ENCODE measurements at regions not wholly inside any gene's neighbourhood (a gene's known extent, or its start where the extent isn't known, plus 50 kb on each side); places are given as distances from the start of the nearest gene placed in this dataset.

DNA sequence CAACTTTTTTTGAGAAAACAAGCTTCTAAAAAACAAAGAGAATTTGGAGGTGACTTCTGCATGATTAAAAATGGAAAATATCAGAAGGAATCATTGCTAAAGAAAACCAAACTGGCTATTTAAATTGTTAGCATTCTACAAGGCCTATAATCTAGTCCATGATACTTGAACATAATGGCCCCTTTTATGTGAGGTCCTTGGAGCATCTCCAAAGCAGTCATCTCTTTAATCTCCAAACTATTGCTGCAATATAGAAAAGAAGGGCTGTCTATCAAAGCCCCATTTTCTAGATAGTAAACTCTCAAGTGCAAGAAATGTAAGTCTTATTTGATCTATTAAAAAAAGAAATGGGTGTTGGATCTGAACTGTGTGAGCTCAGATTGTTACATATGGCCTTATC is 615.1 kb downstream of the CENPC start:
- TF ChIP-seq CTCF (IDR thresholded peaks at IDR 0.05): no peak

DNA sequence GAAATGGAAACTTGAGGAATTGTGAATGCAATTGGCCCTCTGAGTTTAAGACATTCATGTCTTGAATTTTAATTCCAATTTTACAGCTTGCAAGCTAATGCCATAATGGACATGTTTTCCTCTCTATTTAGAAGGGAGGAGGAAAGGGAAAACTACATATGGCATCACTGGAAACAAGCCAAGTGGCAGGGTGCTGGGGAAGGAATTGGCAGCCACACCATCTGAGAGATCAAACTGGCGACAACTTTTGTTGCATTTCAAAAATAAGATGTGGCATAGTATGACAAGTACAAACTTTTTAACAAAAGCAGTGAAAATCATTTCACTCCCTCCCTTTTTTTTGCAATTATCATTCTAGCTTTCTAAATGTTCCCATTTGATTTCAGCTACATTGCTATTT is 615.6 kb downstream of the CENPC start:
- TF ChIP-seq CTCF (IDR thresholded peaks at IDR 0.05): no peak

DNA sequence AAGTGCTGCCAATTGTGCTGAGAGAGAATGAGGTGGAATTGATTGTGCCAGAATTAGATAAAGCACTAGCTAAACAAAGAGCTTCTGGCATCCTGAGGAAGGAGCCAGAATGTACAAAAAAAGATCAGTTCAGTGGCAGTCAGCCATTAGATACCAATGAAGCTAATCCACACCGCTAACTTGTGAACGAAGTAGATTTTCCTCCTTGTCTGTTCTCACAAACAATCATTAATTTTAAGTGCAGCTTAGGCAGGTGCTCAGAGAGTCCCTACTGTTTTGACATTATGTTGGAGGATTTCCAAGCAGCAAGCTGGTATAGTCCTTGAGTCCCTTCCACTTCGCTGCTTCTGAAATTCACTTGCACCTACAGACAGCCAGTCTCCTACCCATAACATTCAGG is 617.4 kb downstream of the CENPC start:
- no peak for TF ChIP-seq CTCF (IDR thresholded peaks at IDR 0.05)

- TF ChIP-seq CTCF (IDR thresholded peaks at IDR 0.05): no peak
Measured at GRCh38 chr4:66926687-66927086, 618.6 kb downstream of the CENPC start.

GRCh38 chr4:66923081-66923865 is 622.0 kb downstream of the CENPC start:
- TF ChIP-seq CTCF (IDR thresholded peaks at IDR 0.05): no peak

DNA sequence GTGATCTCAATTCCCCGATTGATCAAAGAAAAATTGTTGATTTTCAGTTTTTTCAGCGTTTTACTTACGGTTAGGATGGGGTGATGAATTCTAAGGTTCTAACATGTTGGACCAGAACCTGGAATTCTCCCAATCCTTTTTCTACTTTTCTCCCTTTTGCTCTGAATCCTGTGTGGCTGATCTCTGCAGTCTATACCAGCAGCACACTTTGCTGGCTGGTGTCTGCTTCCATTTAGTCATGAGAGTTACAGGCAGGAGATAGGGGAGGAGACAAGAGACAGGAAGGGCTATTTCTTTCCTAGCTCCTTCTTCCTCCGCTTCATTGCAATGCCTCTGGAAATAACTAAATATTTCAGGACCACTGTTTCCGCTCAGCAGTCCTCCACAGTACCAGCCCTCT is 623.9 kb downstream of the CENPC start:
- TF ChIP-seq CTCF (IDR thresholded peaks at IDR 0.05): no peak

DNA sequence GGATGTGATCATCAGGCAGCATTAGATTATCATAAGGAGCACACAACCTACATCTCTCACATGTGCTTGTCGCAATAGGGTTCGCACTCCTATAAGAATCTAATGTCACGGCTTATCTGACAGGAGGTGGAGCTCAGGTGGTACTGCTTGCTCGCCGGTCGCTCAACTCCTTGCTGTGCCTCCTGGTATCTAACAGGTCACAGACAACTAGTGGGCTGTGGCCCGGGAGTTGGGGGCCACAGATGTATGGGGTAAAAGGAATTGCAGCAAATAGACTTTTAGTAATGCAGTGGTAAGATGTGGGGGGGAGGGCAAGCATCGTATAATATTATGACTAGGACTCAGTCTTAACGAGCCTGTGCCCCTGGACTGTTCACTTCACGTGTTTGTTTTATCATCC is 624.8 kb downstream of the CENPC start:
- TF ChIP-seq CTCF (IDR thresholded peaks at IDR 0.05): no peak

- TF ChIP-seq CTCF (IDR thresholded peaks at IDR 0.05): no peak
Measured at GRCh38 chr4:66911880-66912279, 633.4 kb downstream of the CENPC start.
